DOHH2 (cell line): ENCODE measurements at regions not wholly inside any gene's neighbourhood (a gene's known extent, or its start where the extent isn't known, plus 50 kb on each side); places are given as distances from the start of the nearest gene placed in this dataset.

ENCODE experiments used
- CTCF ChIP-seq: fragments of 200-600 bp; sonication (generic); IDR thresholded peaks from one replicate; pipeline ENCODE4 v1.5.1; 2014; ENCODE audit warnings: antibody characterized with exemption, mild to moderate bottlenecking, low read depth, low read length; ENCODE audit not compliant: poor library complexity, severe bottlenecking
- EZH2phosphoT487 ChIP-seq: fragments of 200-600 bp; sonication (generic); IDR thresholded peaks from 2 replicates; pipeline ENCODE4 v1.6.1; 2017; ENCODE audit warnings: borderline replicate concordance, mild to moderate bottlenecking, antibody characterized with exemption, low read length, moderate library complexity, mixed read lengths

- TF ChIP-seq CTCF (no peak), EZH2phosphoT487 (no peak)
These were observed 193.7 kb downstream of the OLFM1 start for GRCh38 chr9:135281151-135281550.
